H1 (cell line): ENCODE measurements at regions not wholly inside any gene's neighbourhood (a gene's known extent, or its start where the extent isn't known, plus 50 kb on each side); places are given as distances from the start of the nearest gene placed in this dataset.

Experiments
- CTCF ChIA-PET: fragments of 300-600 bp; sonication (Branson Sonifier 250); formaldehyde crosslinking; loops from one replicate; lab custom pipeline; 2021; ENCODE audit not compliant: partially characterized antibody; lab: Charles Lee
- POLR2A ChIA-PET: fragments of 300-600 bp; sonication (Branson Sonifier 250); formaldehyde crosslinking; loops from one replicate; lab custom pipeline; 2021; ENCODE audit warnings: inconsistent platforms; ENCODE audit not compliant: partially characterized antibody; lab: Charles Lee
- DNase-seq, 2 experiments: peaks; one replicate each; pipeline versions ENCODE4 v3.0.0 to v3.0.0-alpha.2; 2010 to 2022; ENCODE audit warnings: low spot score in 2 of 2, low read depth in 1 of 2, mixed read lengths in 1 of 2
- FAIRE-seq: peaks from 2 replicates; lab custom pipeline; 2011; peaks lifted over from hg19 to GRCh38; lab: Jason Lieb, UNC
- H2AFZ ChIP-seq: 2 replicates; pipeline ENCODE4 v1.8.1; 2012; ENCODE audit warnings: low read length, inconsistent platforms
- H2AK5ac ChIP-seq: 2 replicates; pipeline ENCODE4 v1.6.1; 2013; ENCODE audit warnings: low read depth, low read length
- H2BK120ac ChIP-seq: replicated peaks from 2 replicates; pipeline ENCODE3; 2013; ENCODE audit warnings: low read depth, low read length, inconsistent platforms
- H2BK12ac ChIP-seq: 2 replicates; pipeline ENCODE4 v1.6.1; 2013; ENCODE audit warnings: low read depth, low read length
- H2BK15ac ChIP-seq: 2 replicates; pipeline ENCODE4 v1.6.1; 2013; ENCODE audit warnings: low read length
- H2BK20ac ChIP-seq: 2 replicates; pipeline ENCODE4 v1.6.1; 2013; ENCODE audit warnings: low read length
- H2BK5ac ChIP-seq: 2 replicates; pipeline ENCODE4 v1.6.1; 2013; ENCODE audit warnings: low read depth, low read length
- H3K14ac ChIP-seq: 2 replicates; pipeline ENCODE4 v1.6.1; 2013; ENCODE audit warnings: inconsistent platforms; ENCODE audit not compliant: insufficient read length
- H3K18ac ChIP-seq: 2 replicates; pipeline ENCODE4 v1.6.1; 2013; ENCODE audit warnings: low read length; ENCODE audit errors: extremely low read depth
- H3K23ac ChIP-seq: 2 replicates; pipeline ENCODE4 v1.6.1; 2013; ENCODE audit warnings: inconsistent platforms; ENCODE audit not compliant: insufficient read length
- H3K23me2 ChIP-seq: 2 replicates; pipeline ENCODE4 v1.6.1; 2013; ENCODE audit warnings: low read depth, low read length
- H3K27ac ChIP-seq: 2 replicates; pipeline ENCODE4 v1.6.1; 2011; ENCODE audit warnings: low read depth, low read length, inconsistent platforms
- H3K27me3 ChIP-seq, 4 experiments: replicated peaks in 1 of 4; 1 replicate in 1 of 4; 2 replicates in 3 of 4; pipeline versions ENCODE4 v1.6.1 to v1.8.1; 2011 to 2013; ENCODE audit warnings: low read length in 3 of 4, mild to moderate bottlenecking in 3 of 4, inconsistent platforms in 2 of 4, mixed read lengths in 2 of 4, moderate library complexity in 1 of 4; ENCODE audit not compliant: control insufficient read depth in 3 of 4, insufficient read depth in 3 of 4; ENCODE audit errors: extremely low read depth in 1 of 4
- H3K36me3 ChIP-seq, 4 experiments: 2 replicates each; pipeline versions ENCODE4 v1.6.1 to v1.8.1; 2011 to 2013; ENCODE audit warnings: mild to moderate bottlenecking in 4 of 4, low read length in 3 of 4, moderate library complexity in 2 of 4, control low read depth in 1 of 4, inconsistent platforms in 1 of 4; ENCODE audit not compliant: insufficient read depth in 4 of 4, control insufficient read depth in 2 of 4
- H3K4ac ChIP-seq: replicated peaks from 2 replicates; pipeline ENCODE3; 2013; ENCODE audit warnings: low read length, low read depth, mixed read lengths, inconsistent platforms; ENCODE audit not compliant: insufficient read length
- H3K4me1 ChIP-seq, 4 experiments: replicated peaks in 1 of 4; 1 replicate in 1 of 4; 2 replicates in 3 of 4; pipeline versions ENCODE4 v1.6.1 to v1.8.1; 2011 to 2013; ENCODE audit warnings: low read length in 3 of 4, inconsistent platforms in 2 of 4, mixed read lengths in 1 of 4; ENCODE audit not compliant: insufficient read depth in 4 of 4, control insufficient read depth in 3 of 4
- H3K4me2 ChIP-seq, 2 experiments: 2 replicates each; pipeline versions ENCODE4 v1.6.1 to v1.8.1; 2011 to 2013; ENCODE audit warnings: low read depth in 2 of 2, low read length in 2 of 2, control low read depth in 1 of 2, inconsistent platforms in 1 of 2, mild to moderate bottlenecking in 1 of 2; ENCODE audit not compliant: insufficient read depth in 1 of 2
- H3K4me3 ChIP-seq, 4 experiments: fragments of 200-600, 300-600 bp in 1 of 4; sonication (generic), shearing (Covaris generic), sonication (Bioruptor Twin) in 1 of 4; 2 replicates each; pipeline versions ENCODE4 v1.5.1 to v1.8.1; 2011 to 2016; ENCODE audit warnings: low read length in 4 of 4, low read depth in 3 of 4, control low read depth in 2 of 4, inconsistent platforms in 2 of 4, mild to moderate bottlenecking in 2 of 4, mixed read lengths in 1 of 4, moderate library complexity in 1 of 4; ENCODE audit not compliant: insufficient read depth in 2 of 4; ENCODE audit errors: extremely low read depth in 1 of 4
- H3K56ac ChIP-seq: replicated peaks from 2 replicates; pipeline ENCODE3; 2013; ENCODE audit warnings: low read depth, mild to moderate bottlenecking, mixed read lengths, low read length, inconsistent platforms; ENCODE audit not compliant: insufficient read length
- H3K79me1 ChIP-seq: 2 replicates; pipeline ENCODE4 v1.6.1; 2013; ENCODE audit warnings: low read depth, low read length, control low read depth
- H3K79me2 ChIP-seq, 2 experiments: 2 replicates each; pipeline versions ENCODE4 v1.6.1 to v1.8.1; 2012 to 2013; ENCODE audit warnings: low read length in 2 of 2, mild to moderate bottlenecking in 2 of 2, inconsistent platforms in 1 of 2; ENCODE audit not compliant: insufficient read depth in 2 of 2, control insufficient read depth in 1 of 2
- H3K9ac ChIP-seq, 4 experiments: replicated peaks in 1 of 4; 1 replicate in 1 of 4; 2 replicates in 3 of 4; pipeline versions ENCODE4 v1.6.1 to v1.8.1; 2011 to 2013; ENCODE audit warnings: low read depth in 3 of 4, low read length in 3 of 4, control low read depth in 2 of 4, mild to moderate bottlenecking in 2 of 4, moderate library complexity in 2 of 4, inconsistent platforms in 1 of 4; ENCODE audit errors: extremely low read depth in 1 of 4
- H3K9me3 ChIP-seq, 2 experiments: 2 replicates each; pipeline versions ENCODE4 v1.6.1 to v1.8.1; 2012 to 2013; ENCODE audit warnings: mild to moderate bottlenecking in 2 of 2, moderate library complexity in 2 of 2, control low read depth in 1 of 2, inconsistent platforms in 1 of 2, low read depth in 1 of 2, low read length in 1 of 2, mixed read lengths in 1 of 2; ENCODE audit not compliant: insufficient read depth in 2 of 2
- H4K20me1 ChIP-seq, 2 experiments: replicated peaks in 1 of 2; 2 replicates each; pipeline versions ENCODE3 to v1.8.1; 2011 to 2013; ENCODE audit warnings: inconsistent platforms in 2 of 2, low read length in 2 of 2, mild to moderate bottlenecking in 1 of 2; ENCODE audit not compliant: insufficient read depth in 2 of 2, control insufficient read depth in 1 of 2
- H4K5ac ChIP-seq: 2 replicates; pipeline ENCODE4 v1.6.1; 2013; ENCODE audit warnings: low read length, low read depth, mixed read lengths, inconsistent platforms; ENCODE audit not compliant: insufficient read length
- H4K8ac ChIP-seq: 2 replicates; pipeline ENCODE4 v1.8.0; 2013; ENCODE audit warnings: mild to moderate bottlenecking, moderate library complexity, low read length, inconsistent platforms; ENCODE audit not compliant: insufficient read depth; ENCODE audit errors: extremely low read depth
- H4K91ac ChIP-seq: replicated peaks from 2 replicates; pipeline ENCODE3; 2013; ENCODE audit warnings: low read length, mixed read lengths, inconsistent platforms; ENCODE audit not compliant: insufficient read length
- BCL11A ChIP-seq, 2 experiments: IDR thresholded peaks; one replicate each; pipeline ENCODE4 v1.6.1; 2011; ENCODE audit warnings: low read depth in 2 of 2, low read length in 2 of 2, mild to moderate bottlenecking in 2 of 2
- BRCA1 ChIP-seq: IDR thresholded peaks from 2 replicates; pipeline ENCODE4 v1.6.1; 2012; ENCODE audit warnings: low read depth, low read length, improper control_type of control experiment
- CBX8 ChIP-seq: fragments of 300-800, 300-1000 bp; sonication (generic); IDR thresholded peaks from 2 replicates; pipeline ENCODE4 v1.7.1; 2016; ENCODE audit warnings: low read depth, low read length, borderline replicate concordance
- FOSL1 ChIP-seq: IDR thresholded peaks from 2 replicates; pipeline ENCODE4 v1.6.1; 2011; ENCODE audit warnings: mild to moderate bottlenecking, low read depth, low read length, moderate library complexity; ENCODE audit not compliant: insufficient read depth
- KDM1A ChIP-seq: fragments of 200-600, 300-600 bp; sonication (generic); IDR thresholded peaks from 2 replicates; pipeline ENCODE4 v1.7.1; 2016; ENCODE audit warnings: mild to moderate bottlenecking, low read length, borderline replicate concordance
- KDM5A ChIP-seq: fragments of 200-600 bp; IDR thresholded peaks from 2 replicates; pipeline ENCODE4 v1.7.1; 2012; ENCODE audit warnings: mild to moderate bottlenecking, low read length, inconsistent platforms, mixed read lengths
- MAFK ChIP-seq: IDR thresholded peaks from 2 replicates; pipeline ENCODE4 v1.6.1; 2012; ENCODE audit warnings: low read depth, mild to moderate bottlenecking, improper control_type of control experiment, low read length
- NRF1 ChIP-seq: IDR thresholded peaks from 2 replicates; pipeline ENCODE4 v1.6.1; 2011; ENCODE audit warnings: mild to moderate bottlenecking, low read depth, low read length, improper control_type of control experiment
- RAD21 ChIP-seq, 2 experiments: IDR thresholded peaks in 1 of 2; conservative IDR thresholded peaks in 1 of 2; 2 replicates each; pipeline ENCODE4 v1.6.1; 2011; ENCODE audit warnings: low read depth in 2 of 2, low read length in 2 of 2, improper control_type of control experiment in 1 of 2, inconsistent platforms in 1 of 2, mild to moderate bottlenecking in 1 of 2, moderate library complexity in 1 of 2
- SP1 ChIP-seq: IDR thresholded peaks from 2 replicates; pipeline ENCODE4 v1.6.1; 2011; ENCODE audit warnings: low read depth, low read length
- SP4 ChIP-seq: IDR thresholded peaks from 2 replicates; pipeline ENCODE4 v1.6.1; 2012; ENCODE audit warnings: low read length, inconsistent platforms
- TCF12 ChIP-seq: IDR thresholded peaks from 2 replicates; pipeline ENCODE4 v1.6.1; 2011; ENCODE audit warnings: low read depth, mild to moderate bottlenecking, low read length
- ZNF274 ChIP-seq: IDR thresholded peaks from 2 replicates; pipeline ENCODE4 v1.7.0; 2012; ENCODE audit warnings: low read length, borderline replicate concordance; ENCODE audit errors: extremely low read depth
- WGBS, 2 experiments: shearing (Covaris generic) in 1 of 2; methylation state at CpG; one replicate each; pipeline versions ENCODE4 v1.1.6 to v1.1.7; 2013 to 2015; ENCODE audit warnings: low lambda C conversion rate in 2 of 2, mixed read lengths in 2 of 2, inconsistent platforms in 1 of 2, low coverage in 1 of 2, missing lambda C conversion rate in 1 of 2; ENCODE audit not compliant: insufficient replicate concordance in 2 of 2, insufficient coverage in 1 of 2, insufficient read length in 1 of 2; ENCODE audit errors: extremely low coverage in 1 of 2, missing lambda C conversion rate in 1 of 2; 5-methylcytosine and 5-hydroxymethylcytosine counted together

DNA sequence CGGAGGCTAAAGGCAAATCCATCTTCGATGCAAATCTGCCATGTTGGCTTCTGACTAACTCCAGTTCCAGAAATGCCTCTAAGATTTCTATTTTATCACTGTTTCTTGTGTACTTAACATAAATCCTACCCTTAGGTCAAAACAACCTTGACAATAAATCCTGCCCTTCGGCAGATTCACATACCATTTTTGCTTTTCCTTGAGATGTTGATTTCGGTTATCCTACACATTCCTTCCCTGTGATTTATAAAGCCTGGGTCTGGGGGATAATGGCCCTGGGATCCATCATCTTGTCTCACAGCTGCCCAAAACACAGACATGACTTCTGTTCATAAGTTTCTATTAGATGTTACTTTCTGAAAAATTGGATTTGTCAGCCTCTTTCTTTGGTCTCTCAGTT, 231.7 kb upstream of the CARD18 start:
- ChIA-PET CTCF (no interaction called here), POLR2A (no interaction called here)
- Histone ChIP-seq H3K9me3 (peaks cover 9 to 11% of the 10 kb centered on the region in 2 experiments), H4K20me1 (no peaks in the 10 kb centered on the region), H3K79me1 (no peaks in the 10 kb centered on the region), H3K4ac (no peak overlapping the region), H2BK5ac (no peak overlapping the region), H3K23me2 (no peaks in the 10 kb centered on the region), H3K4me2 (no peak overlapping the region), H3K56ac (no peak overlapping the region), H2BK15ac (no peak overlapping the region), H2BK12ac (no peak overlapping the region), H3K14ac (no peak overlapping the region), H3K9ac (no peak overlapping the region), H2BK120ac (no peak overlapping the region), H3K4me1 (no peaks in the 10 kb centered on the region), H3K36me3 (no peaks in the 10 kb centered on the region), H3K4me3 (no peak overlapping the region), H2AK5ac (no peak overlapping the region), H3K79me2 (no peaks in the 10 kb centered on the region), H3K27me3 (no peaks in the 10 kb centered on the region), H3K23ac (no peak overlapping the region), H2BK20ac (no peak overlapping the region), H3K27ac (no peak overlapping the region)
- no peak for DNase-seq
- WGBS, 2 experiments, result 92% methylated on average over 4 of the region's 4 CpGs; no CpG with 5 or more reads in 1 of the 2 experiments
- TF ChIP-seq MAFK, result no peak
- no peak for TF ChIP-seq ZNF274
- TF ChIP-seq TCF12, result no peak
- no peak for TF ChIP-seq SP4
- TF ChIP-seq KDM1A, result no peak
- no peak for TF ChIP-seq CBX8
- no peak for TF ChIP-seq RAD21 (IDR thresholded peaks at IDR 0.05 in 1 of 2, conservative IDR thresholded peaks at IDR 0.05 in 1 of 2; ENCODE audit: low read depth in 2 of 2, low read length in 2 of 2)
- TF ChIP-seq NRF1, result no peak
- no peak for TF ChIP-seq BRCA1
- no peak for TF ChIP-seq KDM5A
- no peak for TF ChIP-seq FOSL1
- TF ChIP-seq BCL11A (IDR thresholded peaks at IDR 0.05; ENCODE audit: low read depth in 2 of 2, low read length in 2 of 2), result no peak
- no peak for TF ChIP-seq SP1
- TF ChIP-seq, all 59 proteins: peak for 0
- Histone ChIP-seq H2AFZ (no peak overlapping the region), H4K8ac (no peak overlapping the region), H3K18ac (no peak overlapping the region), H4K91ac (no peak overlapping the region), H4K5ac (no peak overlapping the region)
- FAIRE-seq, result no peak
